ENCODE measurements at regions not wholly inside any gene's neighbourhood (a gene's known extent, or its start where the extent isn't known, plus 50 kb on each side); places are given as distances from the start of the nearest gene placed in this dataset.

GRCh38 chr1:73930293-73930692, 267.7 kb downstream of the LRRIQ3 start:
- H3K4me1 ChIP-seq: no peaks in the 10 kb centered on the region
- no peaks in the 10 kb centered on the region for H3K9me3 ChIP-seq
- H3K4me3 ChIP-seq: no peak overlapping the region
- no peak for DNase-seq
- ATAC-seq: no peak
- H3K27me3 ChIP-seq: no peaks in the 10 kb centered on the region
- intact Hi-C loops (cut with DNase I): no loop called here
- no peak overlapping the region for H3K27ac ChIP-seq
- TF ChIP-seq CTCF (IDR thresholded peaks at IDR 0.05): no peak
- no peaks in the 10 kb centered on the region for H3K36me3 ChIP-seq (replicated peaks in 1 of 2; ENCODE audit: insufficient read depth in 1 of 2, low read depth in 2 of 2)
- WGBS, 2 donors: 79 to 85% methylated on average over 1 of the region's 1 CpG

- 34 to 43% methylated on average over 3 of the region's 3 CpGs for WGBS, 2 donors
- TF ChIP-seq CTCF (IDR thresholded peaks at IDR 0.05) (no peak), POLR2A (IDR thresholded peaks at IDR 0.05) (no peak)
- H3K4me3 ChIP-seq: no peak overlapping the region
- intact Hi-C loops (cut with DNase I): no loop called here
- no peak for DNase-seq
- H3K27me3 ChIP-seq: no peaks in the 10 kb centered on the region
- peaks cover 0 to 5% (median 0%) of the 10 kb centered on the region in 3 donors for H3K9me3 ChIP-seq
- ATAC-seq: no peak
- H3K4me1 ChIP-seq: no peaks in the 10 kb centered on the region
- H3K36me3 ChIP-seq (replicated peaks in 1 of 2; ENCODE audit: insufficient read depth in 1 of 2, low read depth in 2 of 2): no peaks in the 10 kb centered on the region
- H3K27ac ChIP-seq: no peak overlapping the region
These were observed 283.0 kb downstream of the LRRIQ3 start for GRCh38 chr1:73914951-73915350.

GRCh38 chr1:73913025-73913424, 285.0 kb downstream of the LRRIQ3 start:
- Histone ChIP-seq H3K9me3 (peaks cover 0 to 5% (median 0%) of the 10 kb centered on the region in 3 donors), H3K36me3 (replicated peaks in 1 of 2; ENCODE audit: insufficient read depth in 1 of 2, low read depth in 2 of 2) (no peaks in the 10 kb centered on the region), H3K27me3 (no peaks in the 10 kb centered on the region), H3K4me1 (no peaks in the 10 kb centered on the region), H3K27ac (no peak overlapping the region), H3K4me3 (no peak overlapping the region)
- TF ChIP-seq CTCF (IDR thresholded peaks at IDR 0.05) (no peak), POLR2A (IDR thresholded peaks at IDR 0.05) (no peak)
- ATAC-seq (no peak), DNase-seq (no peak)
- intact Hi-C loops (cut with DNase I): no loop called here

GRCh38 chr1:73911849-73912248, 286.1 kb downstream of the LRRIQ3 start:
- Histone ChIP-seq H3K4me3 (no peak overlapping the region), H3K9me3 (peaks cover 0 to 5% (median 0%) of the 10 kb centered on the region in 3 donors), H3K27me3 (no peaks in the 10 kb centered on the region), H3K27ac (no peak overlapping the region), H3K4me1 (no peaks in the 10 kb centered on the region), H3K36me3 (replicated peaks in 1 of 2; ENCODE audit: insufficient read depth in 1 of 2, low read depth in 2 of 2) (no peaks in the 10 kb centered on the region)
- no peak for TF ChIP-seq CTCF (IDR thresholded peaks at IDR 0.05)
- no peak for ATAC-seq
- WGBS, 2 donors: 80 to 84% methylated on average over 1 of the region's 1 CpG
- intact Hi-C loops (cut with DNase I): no loop called here
- no peak for DNase-seq

GRCh38 chr1:73910466-73910865, 287.5 kb downstream of the LRRIQ3 start:
- intact Hi-C loops (cut with DNase I): no loop called here
- Histone ChIP-seq H3K4me3 (no peak overlapping the region), H3K9me3 (peaks cover 0 to 5% (median 0%) of the 10 kb centered on the region in 3 donors), H3K36me3 (replicated peaks in 1 of 2; ENCODE audit: insufficient read depth in 1 of 2, low read depth in 2 of 2) (no peaks in the 10 kb centered on the region), H3K27me3 (no peaks in the 10 kb centered on the region), H3K27ac (no peak overlapping the region), H3K4me1 (no peaks in the 10 kb centered on the region)
- no peak for ATAC-seq
- WGBS, 2 donors: 9 to 17% methylated on average over 1 of the region's 1 CpG
- no peak for TF ChIP-seq POLR2A (IDR thresholded peaks at IDR 0.05)
- DNase-seq: no peak

Measured in body of pancreas (tissue), 4 donors.